Peyer's patch (tissue), 4 donors: ENCODE measurements at regions not wholly inside any gene's neighbourhood (a gene's known extent, or its start where the extent isn't known, plus 50 kb on each side); places are given as distances from the start of the nearest gene placed in this dataset.

Experiments used
- CTCF ChIP-seq, 6 experiments: fragments of 450-650 bp in 4 of 6; fragments of 200-600 bp in 2 of 6; sonication (generic) in 1 of 6; IDR thresholded peaks; one replicate each; pipeline ENCODE4 v1.5.1; 2017 to 2019; ENCODE audit warnings: antibody characterized with exemption in 6 of 6, mild to moderate bottlenecking in 3 of 6, moderate library complexity in 1 of 6
- POLR2A ChIP-seq, 2 donors: fragments of 450-650 bp; IDR thresholded peaks; one replicate each; pipeline ENCODE4 v1.5.1; 2017; ENCODE audit warnings: antibody characterized with exemption in 2 of 2, mild to moderate bottlenecking in 2 of 2, moderate library complexity in 2 of 2

GRCh38 chr10:29227201-29227600 is 61.7 kb upstream of the LYZL1 start:
- TF ChIP-seq POLR2A (IDR thresholded peaks at IDR 0.05) (no peak), CTCF (IDR thresholded peaks at IDR 0.05) (no peak)
